GM08714 (cell line): ENCODE measurements at regions not wholly inside any gene's neighbourhood (a gene's known extent, or its start where the extent isn't known, plus 50 kb on each side); places are given as distances from the start of the nearest gene placed in this dataset.
A peak's percentile ranks its signal among the peaks of the same experiment; 100 is the strongest.
"Not testable (repeated sequence)": the region's sequence is repeated elsewhere in the genome, so short reads cannot be mapped to it uniquely, and the experiment has no call there.

Source experiments
- H3K4me3 ChIP-seq: fragments of 200-500 bp; sonication (Bioruptor generic); 2 replicates; pipeline ENCODE4 v1.5.1; 2014; ENCODE audit warnings: mild to moderate bottlenecking, low read length, inconsistent platforms
- ZNF274 ChIP-seq: IDR thresholded peaks from 2 replicates; pipeline ENCODE4 v1.6.1; 2012; ENCODE audit warnings: mild to moderate bottlenecking, low read depth, low read length

GRCh38 chr13:33340631-33341030, 55.1 kb upstream of the STARD13 start:
- TF ChIP-seq ZNF274, result no peak
- no peak overlapping the region for H3K4me3 ChIP-seq

GRCh38 chr13:33341861-33342452, 56.4 kb upstream of the STARD13 start:
- no peak for TF ChIP-seq ZNF274
- no peak overlapping the region for H3K4me3 ChIP-seq

GRCh38 chr13:33345842-33346241, 60.3 kb upstream of the STARD13 start:
- TF ChIP-seq ZNF274, result no peak
- H3K4me3 ChIP-seq, result no peak overlapping the region

DNA sequence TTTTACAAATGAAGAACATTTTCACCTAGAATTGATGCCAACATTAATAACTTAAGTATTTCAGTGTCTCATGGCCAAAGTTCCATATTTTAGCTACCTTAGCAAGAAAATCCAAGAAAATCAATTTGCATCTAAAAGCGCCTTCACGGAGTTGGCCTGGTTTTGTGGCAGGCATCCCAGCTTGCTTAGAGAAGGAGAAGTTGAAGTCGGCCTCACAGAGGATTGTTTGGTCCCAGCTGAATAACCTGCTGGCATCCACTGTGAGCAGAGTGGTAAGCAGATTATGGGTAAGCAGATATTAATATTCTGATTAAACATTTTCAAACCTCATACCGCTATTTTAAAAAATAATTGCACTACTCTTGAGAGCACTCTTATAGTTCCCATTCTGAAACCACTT, 62.3 kb upstream of the STARD13 start:
- TF ChIP-seq ZNF274, result no peak
- no peak overlapping the region for H3K4me3 ChIP-seq

GRCh38 chr13:33348366-33348765, 62.8 kb upstream of the STARD13 start:
- H3K4me3 ChIP-seq, result no peak overlapping the region
- TF ChIP-seq ZNF274, result no peak

DNA sequence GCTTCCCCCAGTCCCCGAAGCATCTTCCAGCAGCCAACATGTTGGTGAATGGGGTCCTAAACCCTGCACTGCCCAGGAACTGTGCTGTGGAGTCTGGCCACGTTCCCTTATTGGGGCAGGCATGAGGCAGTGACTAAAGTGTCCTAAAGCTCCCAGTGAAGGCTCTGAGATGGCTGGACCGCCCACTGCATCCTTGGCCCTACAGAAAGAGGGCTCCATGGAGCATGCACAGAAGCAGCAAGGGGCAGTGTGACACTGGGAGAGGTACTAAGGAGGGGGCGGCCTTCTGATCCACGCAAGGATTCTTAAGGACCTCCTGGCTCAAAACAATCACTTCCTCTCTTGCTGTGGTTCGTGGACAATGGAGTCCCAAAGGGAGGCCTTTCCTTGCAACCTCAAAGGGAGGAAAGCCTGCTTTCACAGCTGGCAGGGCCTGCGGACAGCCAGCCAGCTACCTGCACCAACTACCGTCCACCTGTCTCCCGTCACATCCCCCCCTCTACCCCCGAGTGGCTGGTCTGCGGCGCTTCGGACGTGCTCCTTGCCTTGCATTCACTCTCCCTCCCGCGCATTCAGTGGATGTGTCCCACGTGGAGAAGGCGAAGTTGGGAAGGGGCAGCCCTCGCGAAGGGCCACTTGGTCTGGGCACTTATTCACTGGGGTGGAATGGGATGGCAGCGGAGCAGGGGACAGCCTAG, 63.9 kb upstream of the STARD13 start:
- no peak for TF ChIP-seq ZNF274
- no peak overlapping the region; the same call in 1 of the 2 replicates for H3K4me3 ChIP-seq

GRCh38 chr13:33349986-33350826, 64.7 kb upstream of the STARD13 start:
- TF ChIP-seq ZNF274, result no peak
- H3K4me3 ChIP-seq, result peak overlapping the region; percentile 23; the same call in 1 of the 2 replicates

- H3K4me3 ChIP-seq, result no peak overlapping the region
Measured at GRCh38 chr13:33351319-33351718, 65.8 kb upstream of the STARD13 start.

GRCh38 chr13:33352041-33352440, 66.5 kb upstream of the STARD13 start:
- no peak for TF ChIP-seq ZNF274
- no peak overlapping the region for H3K4me3 ChIP-seq

More at GRCh38 chr13:33351319-33351718, 65.8 kb upstream of the STARD13 start:
- no peak for TF ChIP-seq ZNF274

GRCh38 chr13:33352526-33352925, 67.0 kb upstream of the STARD13 start:
- no peak for TF ChIP-seq ZNF274
- H3K4me3 ChIP-seq, result no peak overlapping the region

- no peak for TF ChIP-seq ZNF274
- H3K4me3 ChIP-seq, result no peak overlapping the region
Measured at GRCh38 chr13:33353210-33353609, 67.7 kb upstream of the STARD13 start.

- H3K4me3 ChIP-seq, result no peak overlapping the region
- TF ChIP-seq ZNF274, result no peak
Measured at GRCh38 chr13:33353646-33354045, 68.1 kb upstream of the STARD13 start.

GRCh38 chr13:33355201-33355895, 69.8 kb upstream of the STARD13 start:
- H3K4me3 ChIP-seq, result no peak overlapping the region
- no peak for TF ChIP-seq ZNF274

GRCh38 chr13:33358076-33358475, 72.5 kb upstream of the STARD13 start:
- not testable (repeated sequence) for H3K4me3 ChIP-seq

- no peak for TF ChIP-seq ZNF274
Measured at GRCh38 chr13:33362986-33363727, 77.6 kb upstream of the STARD13 start.

More at GRCh38 chr13:33362986-33363727, 77.6 kb upstream of the STARD13 start:
- H3K4me3 ChIP-seq, result no peak overlapping the region
